H9 (cell line): ENCODE measurements at regions not wholly inside any gene's neighbourhood (a gene's known extent, or its start where the extent isn't known, plus 50 kb on each side); places are given as distances from the start of the nearest gene placed in this dataset.
A peak's percentile ranks its signal among the peaks of the same experiment; 100 is the strongest.

Source experiments
- DNase-seq: peaks from one replicate; pipeline ENCODE4 v3.0.0-alpha.2; 2017
- H2AFZ ChIP-seq: one replicate; pipeline ENCODE4 v1.6.1; 2013; ENCODE audit warnings: mild to moderate bottlenecking, low read length, control low read depth, moderate library complexity
- H2AK5ac ChIP-seq: 2 replicates; pipeline ENCODE4 v1.6.1; 2013; ENCODE audit warnings: low read length, control low read depth, mixed read lengths; ENCODE audit not compliant: insufficient read length
- H2BK120ac ChIP-seq: one replicate; pipeline ENCODE4 v1.6.1; 2013; ENCODE audit warnings: low read depth, mild to moderate bottlenecking, low read length, control low read depth, inconsistent platforms; ENCODE audit not compliant: poor library complexity, severe bottlenecking
- H2BK12ac ChIP-seq: 2 replicates; pipeline ENCODE4 v1.6.1; 2013; ENCODE audit warnings: low read length, control low read depth, mixed read lengths, low read depth; ENCODE audit not compliant: insufficient read length
- H2BK15ac ChIP-seq: 2 replicates; pipeline ENCODE4 v1.6.1; 2013; ENCODE audit warnings: low read depth, low read length, control low read depth
- H2BK20ac ChIP-seq: one replicate; pipeline ENCODE4 v1.6.1; 2013; ENCODE audit warnings: low read depth, mild to moderate bottlenecking, low read length, control low read depth, inconsistent platforms; ENCODE audit not compliant: poor library complexity, severe bottlenecking
- H2BK5ac ChIP-seq: 2 replicates; pipeline ENCODE4 v1.6.1; 2013; ENCODE audit warnings: low read length, control low read depth, mixed read lengths; ENCODE audit not compliant: insufficient read length
- H3K14ac ChIP-seq: 2 replicates; pipeline ENCODE4 v1.6.1; 2013; ENCODE audit warnings: low read length, control low read depth; ENCODE audit not compliant: insufficient read depth
- H3K18ac ChIP-seq: 2 replicates; pipeline ENCODE4 v1.6.1; 2013; ENCODE audit warnings: low read depth, mild to moderate bottlenecking, mixed read lengths, low read length, control low read depth; ENCODE audit not compliant: insufficient read length
- H3K23ac ChIP-seq: 2 replicates; pipeline ENCODE4 v1.6.1; 2013; ENCODE audit warnings: low read length, control low read depth, mixed read lengths, low read depth; ENCODE audit not compliant: insufficient read length
- H3K23me2 ChIP-seq: 2 replicates; pipeline ENCODE4 v1.6.1; 2013; ENCODE audit warnings: low read depth, mild to moderate bottlenecking, mixed read lengths, low read length, control low read depth; ENCODE audit not compliant: insufficient read length, poor library complexity, severe bottlenecking
- H3K27ac ChIP-seq: 2 replicates; pipeline ENCODE4 v1.5.1; 2013; ENCODE audit warnings: low read length, control low read depth, mixed read lengths, low read depth; ENCODE audit not compliant: insufficient read length
- H3K27me3 ChIP-seq: 2 replicates; pipeline ENCODE4 v1.6.1; 2013; ENCODE audit warnings: low read length, control low read depth, inconsistent platforms; ENCODE audit not compliant: insufficient read depth
- H3K4ac ChIP-seq: 2 replicates; pipeline ENCODE4 v1.6.1; 2013; ENCODE audit warnings: low read depth, mild to moderate bottlenecking, control low read depth, inconsistent platforms, low read length, moderate library complexity
- H3K4me1 ChIP-seq: 2 replicates; pipeline ENCODE4 v1.6.1; 2013; ENCODE audit warnings: low read length, control low read depth, inconsistent platforms; ENCODE audit not compliant: insufficient read depth
- H3K4me2 ChIP-seq: 2 replicates; pipeline ENCODE4 v1.6.1; 2013; ENCODE audit warnings: low read length, control low read depth, mixed read lengths; ENCODE audit not compliant: insufficient read length, insufficient read depth
- H3K56ac ChIP-seq: 2 replicates; pipeline ENCODE4 v1.6.1; 2013; ENCODE audit warnings: low read depth, mild to moderate bottlenecking, mixed read lengths, low read length, control low read depth; ENCODE audit not compliant: insufficient read length
- H3K79me1 ChIP-seq: 2 replicates; pipeline ENCODE4 v1.6.1; 2013; ENCODE audit warnings: low read depth, mild to moderate bottlenecking, moderate library complexity, low read length, control low read depth, inconsistent platforms; ENCODE audit not compliant: insufficient read depth, poor library complexity, severe bottlenecking
- H3K79me2 ChIP-seq: 2 replicates; pipeline ENCODE4 v1.6.1; 2013; ENCODE audit warnings: low read length, control low read depth, inconsistent platforms; ENCODE audit not compliant: insufficient read depth
- H3K9ac ChIP-seq: 2 replicates; pipeline ENCODE4 v1.6.1; 2013; ENCODE audit warnings: low read length, control low read depth, mixed read lengths; ENCODE audit not compliant: insufficient read length; ENCODE audit errors: extremely low read depth
- H3K9me3 ChIP-seq: one replicate; pipeline ENCODE4 v1.6.1; 2013; ENCODE audit warnings: low read depth, low read length, inconsistent platforms; ENCODE audit not compliant: control insufficient read depth
- H3T11ph ChIP-seq: one replicate; pipeline ENCODE4 v1.6.1; 2013; ENCODE audit warnings: mild to moderate bottlenecking, low read length, control low read depth, inconsistent platforms
- H4K20me1 ChIP-seq: one replicate; pipeline ENCODE4 v1.6.1; 2013; ENCODE audit not compliant: control insufficient read depth, insufficient read length, insufficient read depth
- H4K5ac ChIP-seq: 2 replicates; pipeline ENCODE4 v1.6.1; 2013; ENCODE audit warnings: low read depth, mild to moderate bottlenecking, mixed read lengths, low read length, control low read depth; ENCODE audit not compliant: insufficient read length
- H4K8ac ChIP-seq: replicated peaks from 2 replicates; pipeline ENCODE4 v1.6.1; 2013; ENCODE audit warnings: low read length, control low read depth, mixed read lengths, low read depth; ENCODE audit not compliant: insufficient read length
- H4K91ac ChIP-seq: 2 replicates; pipeline ENCODE4 v1.6.1; 2013; ENCODE audit warnings: low read depth, mild to moderate bottlenecking, moderate library complexity, mixed read lengths, low read length, control low read depth; ENCODE audit not compliant: insufficient read length
- H3K27ac Mint-ChIP-seq, 3 experiments: 2 replicates in 2 of 3; 3 replicates in 1 of 3; pipeline ENCODE4 v1.8.0; 2020 to 2021; ENCODE audit warnings: mixed read lengths in 3 of 3, mild to moderate bottlenecking in 1 of 3, moderate library complexity in 1 of 3
- H3K27me3 Mint-ChIP-seq: 2 replicates; pipeline ENCODE4 v1.8.0; 2021; ENCODE audit warnings: low read depth, mild to moderate bottlenecking, moderate library complexity, mixed read lengths
- H3K36me3 Mint-ChIP-seq, 3 experiments: 2 replicates in 2 of 3; 3 replicates in 1 of 3; pipeline ENCODE4 v1.8.0; 2020 to 2021; ENCODE audit warnings: low read depth in 3 of 3, mixed read lengths in 3 of 3; ENCODE audit not compliant: insufficient read depth in 1 of 3
- H3K4me1 Mint-ChIP-seq, 2 experiments: 2 replicates each; pipeline ENCODE4 v1.8.0; 2020; ENCODE audit warnings: mixed read lengths in 2 of 2
- H3K4me3 Mint-ChIP-seq, 2 experiments: 2 replicates in 1 of 2; 3 replicates in 1 of 2; pipeline ENCODE4 v1.8.0; 2020 to 2021; ENCODE audit warnings: mild to moderate bottlenecking in 2 of 2, mixed read lengths in 2 of 2, moderate library complexity in 1 of 2
- H3K9me3 Mint-ChIP-seq, 2 experiments: 2 replicates in 1 of 2; 3 replicates in 1 of 2; pipeline ENCODE4 v1.8.0; 2020; ENCODE audit warnings: mild to moderate bottlenecking in 2 of 2, mixed read lengths in 2 of 2, moderate library complexity in 1 of 2
- CTCF ChIP-seq: fragments of 200-600 bp; sonication (generic); conservative IDR thresholded peaks from 3 replicates; pipeline ENCODE4 v1.8.0; 2021; ENCODE audit warnings: antibody characterized with exemption, mild to moderate bottlenecking
- WGBS: extraction: QIAGEN DNeasy Blood & Tissue Kit; methylation state at CpG from one replicate; pipeline ENCODE4 v1.1.7; 2013; ENCODE audit warnings: missing lambda C conversion rate, low lambda C conversion rate, mixed read lengths; ENCODE audit not compliant: insufficient read length; ENCODE audit errors: extremely low coverage; 5-methylcytosine and 5-hydroxymethylcytosine counted together

DNA sequence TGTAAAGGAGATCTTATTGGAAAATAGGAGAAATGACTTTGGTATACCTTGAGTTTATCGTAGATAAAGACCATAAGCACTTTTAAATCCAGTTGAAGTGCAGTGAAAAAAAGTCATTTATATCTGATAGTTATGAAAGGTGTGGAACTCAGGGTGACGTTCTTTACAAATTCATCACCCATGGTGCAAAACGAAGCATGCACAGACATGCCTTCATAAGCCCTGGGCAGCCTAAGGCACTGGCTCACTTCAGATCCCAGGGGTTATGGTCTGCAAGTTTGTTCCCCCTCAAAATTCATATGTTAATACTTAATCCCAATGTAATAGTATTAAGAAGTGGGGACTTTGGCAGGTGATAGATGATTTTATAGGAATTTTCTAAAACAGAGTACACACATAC lies 1216.4 kb upstream of the USP15 start:
- Histone ChIP-seq H3K18ac (no peak overlapping the region), H2AFZ (no peak overlapping the region), H3K4ac (no peak overlapping the region), H4K5ac (no peak overlapping the region), H4K20me1 (no peaks in the 10 kb centered on the region), H4K91ac (no peak overlapping the region), H3K79me1 (no peaks in the 10 kb centered on the region), H3K14ac (no peak overlapping the region), H2BK20ac (no peak overlapping the region), H3K4me2 (no peak overlapping the region), H3K27me3 (no peaks in the 10 kb centered on the region), H2BK12ac (no peak overlapping the region), H3K79me2 (no peaks in the 10 kb centered on the region), H4K8ac (no peak overlapping the region), H3K23me2 (no peaks in the 10 kb centered on the region), H3K23ac (no peak overlapping the region), H2BK120ac (no peak overlapping the region), H3K27ac (no peak overlapping the region), H2BK15ac (no peak overlapping the region), H3K9ac (no peak overlapping the region), H2AK5ac (no peak overlapping the region), H2BK5ac (no peak overlapping the region), H3T11ph (no peak overlapping the region), H3K56ac (no peak overlapping the region), H3K4me1 (no peaks in the 10 kb centered on the region), H3K9me3 (no peaks in the 10 kb centered on the region)
- no CpG with 5 or more reads among the region's 3 CpGs for WGBS
- no peak for TF ChIP-seq CTCF
- Mint-ChIP-seq H3K4me3 (no peak overlapping the region), H3K36me3 (no peaks in the 10 kb centered on the region; a peak in 1 of 7 replicates), H3K9me3 (no peaks in the 10 kb centered on the region), H3K27me3 (no peaks in the 10 kb centered on the region), H3K27ac (peak overlapping the region in 1 of 3 experiments; percentile 17; a peak in 1 of 7 replicates), H3K4me1 (no peaks in the 10 kb centered on the region)
- no peak for DNase-seq
